ENCODE measurements at regions not wholly inside any gene's neighbourhood (a gene's known extent, or its start where the extent isn't known, plus 50 kb on each side); places are given as distances from the start of the nearest gene placed in this dataset.

- TF ChIP-seq EZH2 (IDR thresholded peaks at IDR 0.05; ENCODE audit: low read depth, unreplicated experiment) (no peak), CTCF (conservative IDR thresholded peaks at IDR 0.05; ENCODE audit: low read depth in 2 of 2) (no peak), POLR2AphosphoS5 (IDR thresholded peaks at IDR 0.05; ENCODE audit: low read depth) (no peak), EZH2phosphoT487 (IDR thresholded peaks at IDR 0.05; ENCODE audit: unreplicated experiment) (no peak), REST (IDR thresholded peaks at IDR 0.05; ENCODE audit: unreplicated experiment) (no peak), JUNB (IDR thresholded peaks at IDR 0.05; ENCODE audit: unreplicated experiment) (no peak), ZNF462 (CRISPR knock-in tag; IDR thresholded peaks at IDR 0.05) (no peak), ZNF331 (CRISPR knock-in tag; IDR thresholded peaks at IDR 0.05; ENCODE audit: low read depth) (no peak)
These were observed 584.7 kb downstream of the RFPL4B start for GRCh38 chr6:112931832-112932231.
